Fibroblast of lung (primary cell): ENCODE measurements at regions not wholly inside any gene's neighbourhood (a gene's known extent, or its start where the extent isn't known, plus 50 kb on each side); places are given as distances from the start of the nearest gene placed in this dataset.

Experiments
- DNase-seq, 2 donors: peaks; one replicate each; pipeline versions ENCODE4 v3.0.0 to v3.0.0-alpha.2; 2010; ENCODE audit warnings: low read depth in 2 of 2
- H2AFZ ChIP-seq: 2 replicates; pipeline ENCODE4 v1.5.1; 2012; ENCODE audit warnings: low read length, control low read depth, inconsistent platforms
- H3K27ac ChIP-seq: 2 replicates; pipeline ENCODE4 v1.5.1; 2011; ENCODE audit warnings: low read length, control low read depth; ENCODE audit not compliant: insufficient read depth
- H3K27me3 ChIP-seq: 2 replicates; pipeline ENCODE4 v1.5.1; 2011; ENCODE audit warnings: mild to moderate bottlenecking, low read length; ENCODE audit not compliant: control insufficient read depth, insufficient read depth
- H3K36me3 ChIP-seq: 2 replicates; pipeline ENCODE4 v1.5.1; 2011; ENCODE audit warnings: low read length; ENCODE audit not compliant: control insufficient read depth, insufficient read depth
- H3K4me1 ChIP-seq: 2 replicates; pipeline ENCODE4 v1.5.1; 2011; ENCODE audit warnings: low read length; ENCODE audit not compliant: control insufficient read depth, insufficient read depth; ENCODE audit errors: extremely low read depth
- H3K4me2 ChIP-seq: 2 replicates; pipeline ENCODE4 v1.5.1; 2011; ENCODE audit warnings: low read length, control low read depth; ENCODE audit not compliant: insufficient read depth; ENCODE audit errors: extremely low read depth
- H3K4me3 ChIP-seq, 4 experiments: fragments of 200-600 bp in 1 of 4; sonication (generic) in 1 of 4; replicated peaks in 1 of 4; 2 replicates each; pipeline ENCODE4 v1.5.1; 2011 to 2016; ENCODE audit warnings: low read length in 4 of 4, low read depth in 3 of 4, mild to moderate bottlenecking in 3 of 4, control low read depth in 2 of 4, inconsistent platforms in 1 of 4, mixed read lengths in 1 of 4; ENCODE audit not compliant: insufficient read depth in 1 of 4; ENCODE audit errors: control extremely low read depth in 1 of 4
- H3K79me2 ChIP-seq: 2 replicates; pipeline ENCODE4 v1.5.1; 2012; ENCODE audit warnings: mild to moderate bottlenecking, low read length, inconsistent platforms; ENCODE audit not compliant: control insufficient read depth, insufficient read depth
- H3K9ac ChIP-seq: 2 replicates; pipeline ENCODE4 v1.5.1; 2011; ENCODE audit warnings: mild to moderate bottlenecking, low read length, control low read depth; ENCODE audit not compliant: insufficient read depth
- H3K9me3 ChIP-seq: 2 replicates; pipeline ENCODE4 v1.5.1; 2012; ENCODE audit warnings: low read depth, low read length; ENCODE audit not compliant: control insufficient read depth, insufficient read depth
- H4K20me1 ChIP-seq: 2 replicates; pipeline ENCODE4 v1.5.1; 2011; ENCODE audit warnings: low read length; ENCODE audit not compliant: control insufficient read depth, insufficient read depth; ENCODE audit errors: extremely low read depth
- EZH2 ChIP-seq: IDR thresholded peaks from 2 replicates; pipeline ENCODE4 v1.5.1; 2012; ENCODE audit warnings: low read length, control low read depth, mild to moderate bottlenecking; ENCODE audit errors: missing control alignments
- TF ChIP-seq, protein P1 (sequence below), 2 donors: IDR thresholded peaks in 1 of 2; conservative IDR thresholded peaks in 1 of 2; 1 replicate in 1 of 2; 2 replicates in 1 of 2; pipeline ENCODE4 v1.5.1; 2011 to 2012; ENCODE audit warnings: low read length in 2 of 2, control low read depth in 1 of 2, inconsistent platforms in 1 of 2, low read depth in 1 of 2, mild to moderate bottlenecking in 1 of 2

DNA sequence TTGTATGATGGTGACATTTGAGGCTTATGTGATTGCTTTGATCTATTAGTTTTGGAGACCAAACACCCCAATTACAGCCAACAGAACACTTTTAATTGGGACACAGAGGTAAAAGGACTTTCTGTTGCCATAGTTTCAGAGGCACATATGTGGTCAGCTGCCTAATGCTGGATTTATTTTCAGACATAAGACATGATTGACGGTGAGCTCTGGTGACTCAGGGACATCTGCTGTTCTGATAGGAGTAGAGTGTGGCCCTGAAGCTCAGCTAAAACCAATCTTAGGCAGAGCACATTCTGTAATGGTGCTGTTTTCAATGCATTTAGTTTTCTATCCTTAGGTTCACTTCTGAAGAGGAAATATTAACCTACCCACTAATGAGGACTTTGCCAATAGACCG is 247.1 kb downstream of the UTP18 start:
- Histone ChIP-seq H3K4me3 (no peak overlapping the region), H2AFZ (no peak overlapping the region), H3K27me3 (no peaks in the 10 kb centered on the region), H3K9me3 (no peaks in the 10 kb centered on the region), H3K4me2 (no peak overlapping the region), H3K79me2 (no peaks in the 10 kb centered on the region), H3K27ac (no peak overlapping the region), H3K4me1 (no peaks in the 10 kb centered on the region), H4K20me1 (no peaks in the 10 kb centered on the region), H3K36me3 (no peaks in the 10 kb centered on the region), H3K9ac (no peak overlapping the region)
- DNase-seq, result no peak
- TF ChIP-seq, protein P1, sequence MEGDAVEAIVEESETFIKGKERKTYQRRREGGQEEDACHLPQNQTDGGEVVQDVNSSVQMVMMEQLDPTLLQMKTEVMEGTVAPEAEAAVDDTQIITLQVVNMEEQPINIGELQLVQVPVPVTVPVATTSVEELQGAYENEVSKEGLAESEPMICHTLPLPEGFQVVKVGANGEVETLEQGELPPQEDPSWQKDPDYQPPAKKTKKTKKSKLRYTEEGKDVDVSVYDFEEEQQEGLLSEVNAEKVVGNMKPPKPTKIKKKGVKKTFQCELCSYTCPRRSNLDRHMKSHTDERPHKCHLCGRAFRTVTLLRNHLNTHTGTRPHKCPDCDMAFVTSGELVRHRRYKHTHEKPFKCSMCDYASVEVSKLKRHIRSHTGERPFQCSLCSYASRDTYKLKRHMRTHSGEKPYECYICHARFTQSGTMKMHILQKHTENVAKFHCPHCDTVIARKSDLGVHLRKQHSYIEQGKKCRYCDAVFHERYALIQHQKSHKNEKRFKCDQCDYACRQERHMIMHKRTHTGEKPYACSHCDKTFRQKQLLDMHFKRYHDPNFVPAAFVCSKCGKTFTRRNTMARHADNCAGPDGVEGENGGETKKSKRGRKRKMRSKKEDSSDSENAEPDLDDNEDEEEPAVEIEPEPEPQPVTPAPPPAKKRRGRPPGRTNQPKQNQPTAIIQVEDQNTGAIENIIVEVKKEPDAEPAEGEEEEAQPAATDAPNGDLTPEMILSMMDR (conservative IDR thresholded peaks at IDR 0.05 in 1 of 2, IDR thresholded peaks at IDR 0.05 in 1 of 2; ENCODE audit: low read depth in 1 of 2, low read length in 2 of 2), result no peak
- no peak for TF ChIP-seq EZH2

DNA sequence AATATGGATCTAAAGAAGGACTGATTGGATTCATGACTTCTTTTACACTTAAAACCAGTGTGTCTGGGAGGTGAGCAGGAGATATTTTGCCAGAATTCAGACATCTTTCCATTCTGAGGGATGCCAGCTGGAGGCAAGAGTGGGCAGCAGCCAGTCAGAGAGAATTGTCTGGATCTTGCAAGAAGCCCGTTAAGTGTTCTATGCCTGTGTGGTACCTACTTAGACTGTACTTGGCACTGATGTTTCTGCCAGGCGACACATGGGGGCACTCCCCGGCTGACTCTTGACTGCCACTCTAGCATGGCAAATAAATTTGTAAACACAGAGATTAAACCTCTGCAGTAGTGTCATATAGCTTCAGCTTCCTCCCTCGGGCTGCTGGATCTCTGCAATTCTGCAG is 247.7 kb downstream of the UTP18 start:
- H3K4me3 ChIP-seq, result no peak overlapping the region
- H3K27ac ChIP-seq, result no peak overlapping the region
- H3K9me3 ChIP-seq, result no peaks in the 10 kb centered on the region
- no peak overlapping the region for H3K9ac ChIP-seq
- H3K36me3 ChIP-seq, result no peaks in the 10 kb centered on the region
- no peak for TF ChIP-seq EZH2
- TF ChIP-seq, protein P1 (conservative IDR thresholded peaks at IDR 0.05 in 1 of 2, IDR thresholded peaks at IDR 0.05 in 1 of 2; ENCODE audit: low read depth in 1 of 2, low read length in 2 of 2), result no peak
- DNase-seq, result no peak
- H3K27me3 ChIP-seq, result no peaks in the 10 kb centered on the region
- H3K4me1 ChIP-seq, result no peaks in the 10 kb centered on the region
- H4K20me1 ChIP-seq, result no peaks in the 10 kb centered on the region
- H2AFZ ChIP-seq, result no peak overlapping the region
- H3K79me2 ChIP-seq, result no peaks in the 10 kb centered on the region
- H3K4me2 ChIP-seq, result no peak overlapping the region

DNA sequence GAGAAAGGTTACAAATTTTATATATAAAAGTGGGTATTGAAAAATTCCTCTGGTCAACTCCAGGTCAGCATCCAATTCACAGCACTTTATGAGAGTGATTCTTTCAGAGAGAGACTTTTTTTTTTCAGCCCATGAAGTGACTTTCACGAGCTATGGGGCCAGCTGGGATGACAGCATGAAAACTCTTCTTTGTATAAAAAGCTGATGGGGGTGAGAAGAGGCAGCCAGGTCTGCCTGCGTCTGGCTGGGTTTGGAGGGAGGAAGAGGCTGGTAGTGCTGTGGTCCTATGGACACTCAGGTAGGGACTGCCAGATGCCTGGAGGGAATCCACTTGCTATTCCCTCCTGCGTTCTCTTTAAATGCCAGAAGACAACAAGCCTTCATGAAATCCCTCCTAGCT is 250.6 kb downstream of the UTP18 start:
- H4K20me1 ChIP-seq, result no peaks in the 10 kb centered on the region
- H3K4me2 ChIP-seq, result no peak overlapping the region
- H3K27ac ChIP-seq, result no peak overlapping the region
- no peaks in the 10 kb centered on the region for H3K9me3 ChIP-seq
- no peaks in the 10 kb centered on the region for H3K4me1 ChIP-seq
- no peak for DNase-seq
- no peak overlapping the region for H2AFZ ChIP-seq
- H3K9ac ChIP-seq, result no peak overlapping the region
- H3K4me3 ChIP-seq, result no peak overlapping the region
- TF ChIP-seq, protein P1 (conservative IDR thresholded peaks at IDR 0.05 in 1 of 2, IDR thresholded peaks at IDR 0.05 in 1 of 2; ENCODE audit: low read depth in 1 of 2, low read length in 2 of 2), result no peak
- TF ChIP-seq EZH2, result no peak
- H3K27me3 ChIP-seq, result no peaks in the 10 kb centered on the region
- H3K36me3 ChIP-seq, result no peaks in the 10 kb centered on the region
- no peaks in the 10 kb centered on the region for H3K79me2 ChIP-seq
